Osteoblast (primary cell): ENCODE measurements at regions not wholly inside any gene's neighbourhood (a gene's known extent, or its start where the extent isn't known, plus 50 kb on each side); places are given as distances from the start of the nearest gene placed in this dataset.
A peak's percentile ranks its signal among the peaks of the same experiment; 100 is the strongest.

Source experiments
- DNase-seq: peaks from one replicate; pipeline ENCODE4 v3.0.0; 2011; ENCODE audit warnings: low spot score, mixed read lengths; ENCODE audit not compliant: insufficient read length; ENCODE audit errors: missing footprints
- H2AFZ ChIP-seq: 2 replicates; pipeline ENCODE4 v1.6.0; 2011; ENCODE audit warnings: mild to moderate bottlenecking, low read length
- H3K27ac ChIP-seq: 2 replicates; pipeline ENCODE4 v1.5.1; 2011; ENCODE audit warnings: mild to moderate bottlenecking, low read depth, low read length, moderate library complexity
- H3K27me3 ChIP-seq: 2 replicates; pipeline ENCODE4 v1.6.0; 2012; ENCODE audit warnings: mild to moderate bottlenecking, control low read depth, inconsistent platforms, low read length, moderate library complexity; ENCODE audit not compliant: insufficient read depth
- H3K36me3 ChIP-seq: 2 replicates; pipeline ENCODE4 v1.5.1; 2011; ENCODE audit warnings: mild to moderate bottlenecking, low read length, control low read depth, moderate library complexity; ENCODE audit not compliant: insufficient read depth
- H3K4me1 ChIP-seq: 2 replicates; pipeline ENCODE4 v1.5.1; 2011; ENCODE audit warnings: mild to moderate bottlenecking, low read length, control low read depth, moderate library complexity; ENCODE audit not compliant: insufficient read depth
- H3K4me2 ChIP-seq: 2 replicates; pipeline ENCODE4 v1.6.0; 2011; ENCODE audit warnings: mild to moderate bottlenecking, low read length; ENCODE audit not compliant: insufficient read depth
- H3K4me3 ChIP-seq: fragments of 200-600 bp; sonication (generic); 3 replicates; pipeline ENCODE4 v1.5.1; 2012; ENCODE audit warnings: mild to moderate bottlenecking, low read length, inconsistent platforms; ENCODE audit not compliant: insufficient read depth
- H3K79me2 ChIP-seq: 2 replicates; pipeline ENCODE4 v1.6.0; 2012; ENCODE audit warnings: mild to moderate bottlenecking, low read length, control low read depth, inconsistent platforms; ENCODE audit not compliant: insufficient read depth
- H3K9me3 ChIP-seq: 2 replicates; pipeline ENCODE4 v1.5.1; 2011; ENCODE audit warnings: low read depth, low read length, control low read depth
- H4K20me1 ChIP-seq: 2 replicates; pipeline ENCODE4 v1.6.0; 2012; ENCODE audit warnings: mild to moderate bottlenecking, low read length, control low read depth; ENCODE audit not compliant: insufficient read depth
- TF ChIP-seq, protein P1 (sequence below): IDR thresholded peaks from 2 replicates; pipeline ENCODE4 v1.5.1; 2011; ENCODE audit warnings: mild to moderate bottlenecking, low read depth, low read length, moderate library complexity; ENCODE audit errors: extremely low read depth

- Histone ChIP-seq H3K36me3 (no peaks in the 10 kb centered on the region), H4K20me1 (no peaks in the 10 kb centered on the region), H3K79me2 (no peaks in the 10 kb centered on the region), H3K4me1 (no peaks in the 10 kb centered on the region), H3K27me3 (no peaks in the 10 kb centered on the region), H3K4me3 (no peak overlapping the region), H3K4me2 (no peak overlapping the region), H3K27ac (no peak overlapping the region), H3K9me3 (no peaks in the 10 kb centered on the region), H2AFZ (no peak overlapping the region)
- TF ChIP-seq, protein P1, sequence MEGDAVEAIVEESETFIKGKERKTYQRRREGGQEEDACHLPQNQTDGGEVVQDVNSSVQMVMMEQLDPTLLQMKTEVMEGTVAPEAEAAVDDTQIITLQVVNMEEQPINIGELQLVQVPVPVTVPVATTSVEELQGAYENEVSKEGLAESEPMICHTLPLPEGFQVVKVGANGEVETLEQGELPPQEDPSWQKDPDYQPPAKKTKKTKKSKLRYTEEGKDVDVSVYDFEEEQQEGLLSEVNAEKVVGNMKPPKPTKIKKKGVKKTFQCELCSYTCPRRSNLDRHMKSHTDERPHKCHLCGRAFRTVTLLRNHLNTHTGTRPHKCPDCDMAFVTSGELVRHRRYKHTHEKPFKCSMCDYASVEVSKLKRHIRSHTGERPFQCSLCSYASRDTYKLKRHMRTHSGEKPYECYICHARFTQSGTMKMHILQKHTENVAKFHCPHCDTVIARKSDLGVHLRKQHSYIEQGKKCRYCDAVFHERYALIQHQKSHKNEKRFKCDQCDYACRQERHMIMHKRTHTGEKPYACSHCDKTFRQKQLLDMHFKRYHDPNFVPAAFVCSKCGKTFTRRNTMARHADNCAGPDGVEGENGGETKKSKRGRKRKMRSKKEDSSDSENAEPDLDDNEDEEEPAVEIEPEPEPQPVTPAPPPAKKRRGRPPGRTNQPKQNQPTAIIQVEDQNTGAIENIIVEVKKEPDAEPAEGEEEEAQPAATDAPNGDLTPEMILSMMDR, result no peak
- no peak for DNase-seq
Measured at GRCh38 chr16:54673313-54673712, 257.4 kb upstream of the IRX5 start.

DNA sequence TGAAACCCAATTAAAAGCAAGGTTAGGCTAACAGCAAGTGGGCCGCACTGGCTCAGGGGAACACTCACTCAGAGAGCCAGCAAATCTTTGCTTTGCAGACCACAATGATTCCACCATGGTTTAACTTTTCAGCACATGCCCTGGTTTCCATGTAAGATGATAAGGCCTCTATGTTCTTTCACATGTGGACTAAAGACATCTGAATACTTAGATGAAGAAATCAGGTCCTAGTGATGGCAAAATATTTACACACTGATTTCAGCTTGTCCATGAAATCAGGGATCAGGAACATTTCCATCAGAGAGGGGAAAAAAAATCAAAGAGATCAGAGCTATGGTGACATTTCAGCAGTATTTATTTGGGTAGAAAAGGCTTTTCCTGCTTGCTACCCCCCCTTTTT is 258.2 kb upstream of the IRX5 start:
- Histone ChIP-seq H3K4me3 (no peak overlapping the region), H3K27me3 (no peaks in the 10 kb centered on the region), H2AFZ (no peak overlapping the region), H4K20me1 (no peaks in the 10 kb centered on the region), H3K4me1 (no peaks in the 10 kb centered on the region), H3K36me3 (no peaks in the 10 kb centered on the region), H3K4me2 (no peak overlapping the region), H3K27ac (no peak overlapping the region), H3K79me2 (no peaks in the 10 kb centered on the region), H3K9me3 (no peaks in the 10 kb centered on the region)
- TF ChIP-seq, protein P1, result no peak
- no peak for DNase-seq

DNA sequence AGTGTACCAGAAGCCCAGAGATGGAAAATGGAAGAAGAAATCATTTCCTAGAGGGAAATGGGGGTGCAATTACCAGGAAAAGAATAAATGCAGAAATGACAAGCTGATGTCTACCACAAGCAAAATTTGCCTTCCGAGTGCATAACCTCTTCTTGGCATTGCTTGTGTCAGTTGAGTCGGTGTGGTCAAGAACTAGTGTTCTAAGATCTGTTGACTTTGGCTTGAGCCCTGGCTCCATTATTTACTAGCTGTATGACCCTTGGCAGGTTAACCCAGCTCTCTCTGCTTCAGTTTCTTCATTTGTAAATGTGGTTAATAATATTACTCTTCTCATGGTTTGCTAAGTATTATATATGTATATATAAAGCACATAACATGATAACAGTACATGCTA is 273.0 kb upstream of the IRX5 start:
- Histone ChIP-seq H3K4me3 (peak overlapping the region; percentile 3), H3K9me3 (no peaks in the 10 kb centered on the region), H3K4me2 (peak overlapping the region; percentile 69), H3K4me1 (peaks cover 15% of the 10 kb centered on the region), H3K27ac (no peak overlapping the region), H3K36me3 (no peaks in the 10 kb centered on the region), H2AFZ (peak overlapping the region; percentile 13), H3K79me2 (no peaks in the 10 kb centered on the region), H3K27me3 (no peaks in the 10 kb centered on the region), H4K20me1 (no peaks in the 10 kb centered on the region)
- no peak for DNase-seq
- TF ChIP-seq, protein P1, result no peak

- no peaks in the 10 kb centered on the region for H3K79me2 ChIP-seq
- peak overlapping the region; percentile 3 for H3K4me3 ChIP-seq
- no peaks in the 10 kb centered on the region for H3K9me3 ChIP-seq
- no peaks in the 10 kb centered on the region for H4K20me1 ChIP-seq
- TF ChIP-seq, protein P1, result no peak
- H3K4me2 ChIP-seq, result peak overlapping the region; percentile 69
- H3K36me3 ChIP-seq, result no peaks in the 10 kb centered on the region
- no peak overlapping the region for H3K27ac ChIP-seq
- peaks cover 15% of the 10 kb centered on the region for H3K4me1 ChIP-seq
- H2AFZ ChIP-seq, result peak overlapping the region; percentile 13
- H3K27me3 ChIP-seq, result no peaks in the 10 kb centered on the region
- DNase-seq, result peak; percentile 59
Measured at GRCh38 chr16:54657058-54657708, 273.5 kb upstream of the IRX5 start.
